ENCODE measurements at regions not wholly inside any gene's neighbourhood (a gene's known extent, or its start where the extent isn't known, plus 50 kb on each side); places are given as distances from the start of the nearest gene placed in this dataset.

DNA sequence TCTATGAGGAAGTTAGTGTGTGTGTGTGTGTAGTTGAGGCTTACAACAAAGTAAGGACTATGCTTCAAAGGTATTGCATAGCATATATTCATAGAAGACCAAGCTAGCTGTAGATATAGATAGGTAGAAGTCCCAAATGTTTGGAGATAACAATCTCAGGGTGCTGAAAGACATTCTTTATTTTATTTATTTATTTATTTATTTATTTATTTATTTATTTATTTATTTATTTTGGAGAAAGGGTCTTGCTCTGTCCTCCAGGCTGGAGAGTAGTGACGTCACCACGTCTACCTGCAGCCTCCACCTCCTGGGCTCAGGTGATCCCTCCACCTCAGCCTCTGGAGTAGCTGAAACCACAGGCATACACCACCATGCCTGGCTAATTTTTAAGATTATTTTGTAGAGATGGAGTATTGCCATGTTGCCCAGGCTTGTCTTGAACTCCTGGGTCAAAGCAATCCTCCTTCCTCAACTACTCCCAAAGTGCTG is 284.6 kb upstream of the KIF2B start:
- no peaks in the 10 kb centered on the region for H4K20me1 ChIP-seq (replicated peaks; ENCODE audit: control insufficient read depth, extremely low read depth, insufficient read depth, low read length)
- no peaks in the 10 kb centered on the region for H3K9me1 ChIP-seq (replicated peaks; ENCODE audit: control insufficient read depth, extremely low read depth, insufficient read depth, low read length)
- no peak for TF ChIP-seq MYC (IDR thresholded peaks at IDR 0.05; ENCODE audit: low read depth, low read length)
- no peak for TF ChIP-seq POLR2A (IDR thresholded peaks at IDR 0.05; ENCODE audit: low read depth, low read length)
- no peak for TF ChIP-seq EZH2 (IDR thresholded peaks at IDR 0.05; ENCODE audit: borderline replicate concordance, low read depth, low read length, severe bottlenecking)
- TF ChIP-seq POLR2AphosphoS5 (IDR thresholded peaks at IDR 0.05; ENCODE audit: insufficient read depth, low read depth, low read length): no peak
- TF ChIP-seq, protein P1, sequence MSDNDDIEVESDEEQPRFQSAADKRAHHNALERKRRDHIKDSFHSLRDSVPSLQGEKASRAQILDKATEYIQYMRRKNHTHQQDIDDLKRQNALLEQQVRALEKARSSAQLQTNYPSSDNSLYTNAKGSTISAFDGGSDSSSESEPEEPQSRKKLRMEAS (IDR thresholded peaks at IDR 0.05; ENCODE audit: insufficient read depth, insufficient read length): no peak
- TF ChIP-seq JUN (IDR thresholded peaks at IDR 0.05; ENCODE audit: borderline replicate concordance, insufficient read depth, insufficient read length, low read depth): no peak
- TF ChIP-seq GATA2 (IDR thresholded peaks at IDR 0.05; ENCODE audit: insufficient read depth, insufficient read length, low read depth, low read length): no peak
- H3K9ac ChIP-seq (replicated peaks; ENCODE audit: extremely low read depth, insufficient read depth, low read length): no peak overlapping the region
- ChIA-PET POLR2A (no interaction called here), CTCF (no interaction called here)
- FAIRE-seq (no peak), DNase-seq (ENCODE audit: low read depth, low spot score) (no peak)
- no peaks in the 10 kb centered on the region for H3K27me3 ChIP-seq (ENCODE audit: control insufficient read depth in 2 of 2, insufficient read depth in 2 of 2, low read length in 2 of 2)
- no peak overlapping the region for H3K4me2 ChIP-seq (ENCODE audit: insufficient read depth, low read length)
- H3K9me3 ChIP-seq (replicated peaks; ENCODE audit: control insufficient read depth, insufficient read depth, low read length): peaks cover 2% of the 10 kb centered on the region
- dilution Hi-C loops (cut with MboI; ENCODE audit: extremely low pct_ligation_motif_present, low sequenced_read_pairs) (no loop called here), intact Hi-C loops (cut with micrococcal nuclease) (no loop called here)
- BruUV-seq (replicated peaks): no TSS peak
- H3K4me1 ChIP-seq (ENCODE audit: control insufficient read depth, extremely low read depth, insufficient read depth, low read length): no peaks in the 10 kb centered on the region
- no peak overlapping the region for H3K27ac ChIP-seq (ENCODE audit: insufficient read depth, low read depth, low read length)
- H2AFZ ChIP-seq (ENCODE audit: low read depth, low read length): no peak overlapping the region
- no peaks in the 10 kb centered on the region for H3K79me2 ChIP-seq (ENCODE audit: control insufficient read depth, insufficient read depth, low read length)
- H3K4me3 ChIP-seq (replicated peaks in 1 of 3; ENCODE audit: insufficient read depth in 1 of 3, low read depth in 1 of 3, low read length in 3 of 3): no peak overlapping the region
- no peaks in the 10 kb centered on the region for H3K36me3 ChIP-seq (ENCODE audit: control insufficient read depth in 2 of 2, extremely low read depth in 1 of 2, insufficient read depth in 2 of 2, low read length in 2 of 2)

DNA sequence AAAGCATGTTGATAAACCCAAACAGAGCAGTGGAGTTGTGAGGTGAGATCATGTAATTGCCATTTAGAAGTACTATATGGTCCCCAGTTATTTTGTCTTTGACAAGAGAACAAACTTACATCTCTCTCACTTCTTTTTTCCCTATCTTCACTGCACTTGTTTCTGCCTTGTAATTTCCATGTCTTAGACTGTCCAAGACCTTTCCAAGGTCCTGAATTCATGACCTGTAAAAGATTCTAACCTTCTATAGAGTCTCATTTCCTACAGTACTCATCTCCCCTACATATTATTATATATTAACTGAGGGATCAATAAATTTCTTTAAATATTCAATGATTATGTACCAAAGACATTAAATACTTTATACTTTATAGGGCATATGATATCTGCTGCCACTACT is 295.3 kb upstream of the KIF2B start:
- dilution Hi-C loops (cut with MboI; ENCODE audit: extremely low pct_ligation_motif_present, low sequenced_read_pairs): no loop called here
- no peak for FAIRE-seq

More for the DNA sequence above, 295.3 kb upstream of the KIF2B start:
- intact Hi-C loops (cut with micrococcal nuclease): no loop called here
- H3K4me2 ChIP-seq (ENCODE audit: insufficient read depth, low read length): no peak overlapping the region
- H2AFZ ChIP-seq (ENCODE audit: low read depth, low read length): no peak overlapping the region
- CTCF ChIA-PET: no interaction called here
- TF ChIP-seq JUN (IDR thresholded peaks at IDR 0.05; ENCODE audit: borderline replicate concordance, insufficient read depth, insufficient read length, low read depth): no peak
- no peak for TF ChIP-seq FOS (IDR thresholded peaks at IDR 0.05; ENCODE audit: borderline replicate concordance, insufficient read depth, low read length)
- TF ChIP-seq POLR2A (IDR thresholded peaks at IDR 0.05; ENCODE audit: low read depth, low read length): no peak
- TF ChIP-seq GATA2 (IDR thresholded peaks at IDR 0.05; ENCODE audit: insufficient read depth, insufficient read length, low read depth, low read length): no peak
- no peak for TF ChIP-seq EZH2 (IDR thresholded peaks at IDR 0.05; ENCODE audit: borderline replicate concordance, low read depth, low read length, severe bottlenecking)
- no peak for TF ChIP-seq POLR2AphosphoS5 (IDR thresholded peaks at IDR 0.05; ENCODE audit: insufficient read depth, low read depth, low read length)
- TF ChIP-seq MYC (IDR thresholded peaks at IDR 0.05; ENCODE audit: low read depth, low read length): no peak
- TF ChIP-seq, protein P2, sequence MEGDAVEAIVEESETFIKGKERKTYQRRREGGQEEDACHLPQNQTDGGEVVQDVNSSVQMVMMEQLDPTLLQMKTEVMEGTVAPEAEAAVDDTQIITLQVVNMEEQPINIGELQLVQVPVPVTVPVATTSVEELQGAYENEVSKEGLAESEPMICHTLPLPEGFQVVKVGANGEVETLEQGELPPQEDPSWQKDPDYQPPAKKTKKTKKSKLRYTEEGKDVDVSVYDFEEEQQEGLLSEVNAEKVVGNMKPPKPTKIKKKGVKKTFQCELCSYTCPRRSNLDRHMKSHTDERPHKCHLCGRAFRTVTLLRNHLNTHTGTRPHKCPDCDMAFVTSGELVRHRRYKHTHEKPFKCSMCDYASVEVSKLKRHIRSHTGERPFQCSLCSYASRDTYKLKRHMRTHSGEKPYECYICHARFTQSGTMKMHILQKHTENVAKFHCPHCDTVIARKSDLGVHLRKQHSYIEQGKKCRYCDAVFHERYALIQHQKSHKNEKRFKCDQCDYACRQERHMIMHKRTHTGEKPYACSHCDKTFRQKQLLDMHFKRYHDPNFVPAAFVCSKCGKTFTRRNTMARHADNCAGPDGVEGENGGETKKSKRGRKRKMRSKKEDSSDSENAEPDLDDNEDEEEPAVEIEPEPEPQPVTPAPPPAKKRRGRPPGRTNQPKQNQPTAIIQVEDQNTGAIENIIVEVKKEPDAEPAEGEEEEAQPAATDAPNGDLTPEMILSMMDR (IDR thresholded peaks at IDR 0.05; ENCODE audit: extremely low read depth in 1 of 2, insufficient read depth in 1 of 2, low read depth in 1 of 2, low read length in 2 of 2): no peak
- TF ChIP-seq, protein P1 (IDR thresholded peaks at IDR 0.05; ENCODE audit: insufficient read depth, insufficient read length): no peak
- no peaks in the 10 kb centered on the region for H3K27me3 ChIP-seq (ENCODE audit: control insufficient read depth in 2 of 2, insufficient read depth in 2 of 2, low read length in 2 of 2)
- POLR2A ChIA-PET: no interaction called here
- no peaks in the 10 kb centered on the region for H4K20me1 ChIP-seq (replicated peaks; ENCODE audit: control insufficient read depth, extremely low read depth, insufficient read depth, low read length)
- no peak overlapping the region for H3K4me3 ChIP-seq (replicated peaks in 1 of 3; ENCODE audit: insufficient read depth in 1 of 3, low read depth in 1 of 3, low read length in 3 of 3)
- H3K27ac ChIP-seq (ENCODE audit: insufficient read depth, low read depth, low read length): no peak overlapping the region
- H3K9ac ChIP-seq (replicated peaks; ENCODE audit: extremely low read depth, insufficient read depth, low read length): no peak overlapping the region
- no peaks in the 10 kb centered on the region for H3K9me3 ChIP-seq (replicated peaks; ENCODE audit: control insufficient read depth, insufficient read depth, low read length)
- DNase-seq (ENCODE audit: low read depth, low spot score): no peak
- H3K4me1 ChIP-seq (ENCODE audit: control insufficient read depth, extremely low read depth, insufficient read depth, low read length): no peaks in the 10 kb centered on the region
- no TSS peak for BruUV-seq (replicated peaks)
- H3K9me1 ChIP-seq (replicated peaks; ENCODE audit: control insufficient read depth, extremely low read depth, insufficient read depth, low read length): no peaks in the 10 kb centered on the region
- no peaks in the 10 kb centered on the region for H3K36me3 ChIP-seq (ENCODE audit: control insufficient read depth in 2 of 2, extremely low read depth in 1 of 2, insufficient read depth in 2 of 2, low read length in 2 of 2)
- H3K79me2 ChIP-seq (ENCODE audit: control insufficient read depth, insufficient read depth, low read length): no peaks in the 10 kb centered on the region
